Tibial nerve (tissue), 3 donors: ENCODE measurements at regions not wholly inside any gene's neighbourhood (a gene's known extent, or its start where the extent isn't known, plus 50 kb on each side); places are given as distances from the start of the nearest gene placed in this dataset.

ENCODE experiments used
- CTCF ChIP-seq, 5 experiments: fragments of 200-600 bp in 3 of 5; fragments of 450-650 bp in 2 of 5; sonication (generic) in 3 of 5; IDR thresholded peaks; one replicate each; pipeline ENCODE4 v1.5.1; 2016 to 2019; ENCODE audit warnings: antibody characterized with exemption in 5 of 5, mild to moderate bottlenecking in 3 of 5, moderate library complexity in 2 of 5
- POLR2A ChIP-seq, 2 donors: fragments of 450-650 bp; IDR thresholded peaks; one replicate each; pipeline ENCODE4 v1.6.1; 2017; ENCODE audit warnings: antibody characterized with exemption in 2 of 2, mild to moderate bottlenecking in 2 of 2, moderate library complexity in 2 of 2

DNA sequence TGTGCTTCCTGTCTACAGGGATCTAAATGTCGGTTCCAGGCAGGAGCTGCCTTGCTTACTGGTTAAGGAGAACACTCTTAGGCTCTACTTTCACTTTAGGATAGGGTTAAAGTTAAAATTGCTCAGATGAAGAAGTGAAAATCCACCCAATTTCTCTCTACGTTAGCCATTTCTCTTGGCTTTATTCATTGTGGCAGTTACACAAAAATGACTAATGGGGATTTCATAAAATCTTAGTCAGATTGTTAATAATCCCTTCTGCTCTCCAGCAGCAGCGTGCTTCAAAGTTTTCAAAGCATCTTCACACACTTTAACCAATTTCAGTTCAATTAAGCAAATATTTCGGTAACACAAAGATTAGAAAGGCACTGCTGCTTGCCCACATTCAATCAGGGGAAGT is 58.4 kb upstream of the RCN1 start:
- TF ChIP-seq POLR2A (IDR thresholded peaks at IDR 0.05), result no peak
- no peak for TF ChIP-seq CTCF (IDR thresholded peaks at IDR 0.05)
